GM12864 (cell line): ENCODE measurements at regions not wholly inside any gene's neighbourhood (a gene's known extent, or its start where the extent isn't known, plus 50 kb on each side); places are given as distances from the start of the nearest gene placed in this dataset.

Experiments
- DNase-seq: peaks from one replicate; pipeline ENCODE4 v3.0.0-alpha.2; 2011; ENCODE audit warnings: low read depth
- H3K4me3 ChIP-seq: 2 replicates; pipeline ENCODE4 v1.5.1; 2011; ENCODE audit warnings: mild to moderate bottlenecking, low read depth, low read length, control low read depth
- TF ChIP-seq, protein P1 (sequence below): IDR thresholded peaks from 2 replicates; pipeline ENCODE4 v1.5.1; 2011; ENCODE audit warnings: low read depth, mild to moderate bottlenecking, moderate library complexity, low read length, control low read depth, inconsistent platforms; ENCODE audit errors: missing control alignments

DNA sequence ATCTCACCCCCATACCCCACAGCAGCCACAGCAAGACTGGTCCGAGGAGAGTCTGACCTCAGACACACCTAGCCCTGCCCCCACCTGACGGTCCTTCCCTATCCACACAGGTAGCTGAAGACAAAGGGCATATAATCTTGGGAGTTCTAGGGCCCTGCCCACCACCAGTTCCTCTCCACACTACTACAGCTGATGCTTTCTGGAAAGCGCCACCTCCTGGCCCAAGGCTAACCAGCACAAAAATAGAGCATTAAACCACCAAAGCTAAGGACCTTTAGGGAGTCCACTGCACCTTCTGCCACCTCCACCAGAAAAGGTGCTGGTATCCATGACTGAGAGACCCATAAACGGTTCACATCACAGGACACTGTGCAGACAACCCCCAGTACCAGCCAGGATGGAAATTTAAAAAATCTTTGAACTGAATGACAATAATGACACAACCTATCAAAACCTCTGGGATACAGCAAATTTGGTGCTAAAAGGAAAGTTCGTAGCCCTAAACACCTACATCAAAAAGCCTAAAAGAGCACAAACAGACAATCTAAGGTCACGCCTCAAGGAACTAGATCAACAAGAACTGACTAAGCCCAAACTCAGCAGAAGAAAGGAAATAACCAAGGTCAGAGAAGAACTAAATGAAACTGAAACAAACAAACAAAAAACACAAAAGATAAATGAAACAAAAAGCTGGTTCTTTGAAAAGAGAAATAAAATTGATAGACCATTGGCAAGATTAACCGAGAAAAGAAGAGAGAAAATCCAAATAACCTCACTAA, 122.1 kb upstream of the TPRG1 start:
- no peak overlapping the region for H3K4me3 ChIP-seq
- TF ChIP-seq, protein P1, sequence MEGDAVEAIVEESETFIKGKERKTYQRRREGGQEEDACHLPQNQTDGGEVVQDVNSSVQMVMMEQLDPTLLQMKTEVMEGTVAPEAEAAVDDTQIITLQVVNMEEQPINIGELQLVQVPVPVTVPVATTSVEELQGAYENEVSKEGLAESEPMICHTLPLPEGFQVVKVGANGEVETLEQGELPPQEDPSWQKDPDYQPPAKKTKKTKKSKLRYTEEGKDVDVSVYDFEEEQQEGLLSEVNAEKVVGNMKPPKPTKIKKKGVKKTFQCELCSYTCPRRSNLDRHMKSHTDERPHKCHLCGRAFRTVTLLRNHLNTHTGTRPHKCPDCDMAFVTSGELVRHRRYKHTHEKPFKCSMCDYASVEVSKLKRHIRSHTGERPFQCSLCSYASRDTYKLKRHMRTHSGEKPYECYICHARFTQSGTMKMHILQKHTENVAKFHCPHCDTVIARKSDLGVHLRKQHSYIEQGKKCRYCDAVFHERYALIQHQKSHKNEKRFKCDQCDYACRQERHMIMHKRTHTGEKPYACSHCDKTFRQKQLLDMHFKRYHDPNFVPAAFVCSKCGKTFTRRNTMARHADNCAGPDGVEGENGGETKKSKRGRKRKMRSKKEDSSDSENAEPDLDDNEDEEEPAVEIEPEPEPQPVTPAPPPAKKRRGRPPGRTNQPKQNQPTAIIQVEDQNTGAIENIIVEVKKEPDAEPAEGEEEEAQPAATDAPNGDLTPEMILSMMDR: peak; percentile 31
- DNase-seq: no peak

DNA sequence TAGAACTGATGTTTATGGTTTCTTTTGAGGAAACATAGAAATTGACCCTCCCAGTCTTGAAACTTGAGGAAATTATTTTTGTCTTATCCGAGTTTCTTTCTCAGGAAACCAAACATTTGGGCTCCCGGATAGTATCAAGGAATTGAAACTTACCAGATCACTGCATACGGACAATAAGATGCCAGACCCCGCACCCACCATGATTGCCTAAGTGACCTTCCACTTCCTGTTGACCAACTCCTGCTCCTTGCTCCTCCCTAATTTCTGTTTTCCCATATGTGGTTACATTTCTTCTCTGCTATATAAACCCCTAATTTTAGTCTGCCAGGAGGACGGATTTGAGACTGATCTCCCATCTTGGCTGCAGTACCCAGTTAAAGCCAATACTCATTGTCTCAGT, 118.4 kb upstream of the TPRG1 start:
- DNase-seq: no peak
- no peak overlapping the region for H3K4me3 ChIP-seq
- TF ChIP-seq, protein P1: no peak

DNA sequence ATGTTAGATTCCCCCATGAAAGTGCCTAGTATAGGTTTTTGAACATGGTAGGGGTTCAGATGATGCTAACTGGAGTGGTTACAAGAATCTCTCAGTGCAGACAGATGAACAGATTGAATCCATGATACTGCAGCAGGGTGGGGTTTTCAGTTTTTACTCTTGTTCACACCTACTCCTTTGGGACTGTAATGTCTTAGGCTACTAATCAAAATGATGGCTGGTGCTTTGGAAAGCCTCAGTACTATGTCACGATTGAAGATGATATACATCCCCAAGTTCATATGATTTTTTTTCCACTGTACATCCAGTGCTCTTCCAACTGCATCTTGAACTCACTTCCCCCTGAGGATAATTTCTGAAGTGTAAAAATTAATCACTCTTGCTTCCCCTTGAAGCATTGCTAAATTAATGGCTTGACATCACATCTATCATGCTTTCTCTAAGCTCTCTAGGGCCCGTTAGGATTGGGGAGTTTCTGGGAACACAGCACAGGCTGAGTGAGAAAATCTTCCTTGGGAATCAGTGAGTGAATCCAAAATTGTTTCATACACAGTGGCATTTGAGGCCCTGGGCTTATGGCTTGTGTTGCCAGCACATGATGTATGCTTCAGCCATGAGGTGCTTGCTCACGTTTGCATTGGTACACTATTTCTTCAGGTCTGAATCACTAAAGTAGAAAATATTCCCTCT, 115.0 kb upstream of the TPRG1 start:
- TF ChIP-seq, protein P1: no peak
- H3K4me3 ChIP-seq: no peak overlapping the region
- no peak for DNase-seq

DNA sequence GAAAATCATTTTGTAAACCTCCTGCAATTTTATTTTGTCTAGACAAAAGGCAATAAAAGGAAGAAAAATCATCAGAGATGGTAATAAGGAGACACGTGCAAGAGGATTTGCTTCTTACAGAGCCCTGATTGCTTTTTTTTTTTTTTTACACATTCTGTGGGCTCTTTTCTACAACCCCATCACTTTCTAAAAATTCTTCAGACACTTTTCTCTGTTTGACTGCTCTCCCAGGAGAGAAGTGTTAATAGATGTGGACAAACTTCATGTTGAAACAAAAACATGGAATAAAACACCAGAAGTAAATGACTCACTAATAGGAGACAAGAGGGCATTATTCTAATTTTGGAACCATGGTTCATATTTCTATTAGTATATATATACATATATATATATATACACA, 114.4 kb upstream of the TPRG1 start:
- no peak for DNase-seq
- TF ChIP-seq, protein P1: no peak

DNA sequence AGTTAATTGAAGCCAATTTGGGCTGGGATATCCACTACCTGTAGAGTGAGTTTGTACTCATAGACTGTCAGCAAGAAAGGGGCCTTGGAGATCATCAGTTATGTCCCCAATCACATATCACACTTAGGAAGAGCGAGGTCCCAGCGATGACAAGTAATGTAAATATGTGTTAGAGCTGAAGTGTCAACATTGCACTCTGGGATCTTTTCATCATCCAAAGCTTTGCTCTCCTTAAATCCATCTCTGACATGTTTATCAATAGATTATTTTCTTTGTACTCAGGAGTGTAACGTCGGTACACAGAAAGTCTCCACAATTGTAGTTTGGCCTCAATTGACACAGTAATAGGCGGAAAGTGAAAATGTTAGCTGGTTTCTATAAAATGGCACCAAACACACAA, 113.7 kb upstream of the TPRG1 start:
- H3K4me3 ChIP-seq: no peak overlapping the region
- TF ChIP-seq, protein P1: no peak
- DNase-seq: no peak

More for the DNA sequence above, 114.4 kb upstream of the TPRG1 start:
- H3K4me3 ChIP-seq: no peak overlapping the region

DNA sequence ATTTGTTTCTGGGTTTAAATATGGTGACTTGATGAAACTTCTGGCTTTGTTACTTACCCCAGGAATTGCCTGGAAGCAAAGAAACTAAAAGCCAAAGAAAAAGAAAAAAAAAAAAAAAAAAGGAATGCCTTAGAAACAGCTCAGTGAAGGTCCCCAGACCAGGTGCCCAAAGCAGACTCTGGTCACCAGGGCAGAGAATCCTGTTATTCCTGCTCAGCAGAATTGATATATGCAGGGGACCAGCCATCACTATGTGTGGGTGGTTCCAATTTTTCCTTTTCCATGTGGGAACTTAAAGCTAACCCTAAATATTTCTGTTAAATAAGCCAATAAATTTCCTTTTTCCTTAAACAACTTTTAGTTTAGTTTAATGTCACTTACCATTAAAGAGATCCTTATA, 100.8 kb upstream of the TPRG1 start:
- TF ChIP-seq, protein P1: no peak
- no peak for DNase-seq
- no peak overlapping the region for H3K4me3 ChIP-seq
